Naive B cell (primary cell): ENCODE measurements at regions not wholly inside any gene's neighbourhood (a gene's known extent, or its start where the extent isn't known, plus 50 kb on each side); places are given as distances from the start of the nearest gene placed in this dataset.
A peak's percentile ranks its signal among the peaks of the same experiment; 100 is the strongest.

Experiments
- ATAC-seq, 2 donors: fragments of 150-1000 bp; cut with Tn5 transposase; 2 replicates each; pipeline ENCODE4 v1.10.0; 2021; ENCODE audit warnings: low read depth in 2 of 2, mild to moderate bottlenecking in 2 of 2, moderate library complexity in 2 of 2
- DNase-seq: peaks from one replicate; pipeline ENCODE4 v3.0.0; 2022
- H3K27ac Mint-ChIP-seq, 6 donors: one replicate each; pipeline ENCODE4 v1.8.0; 2020 to 2022; ENCODE audit warnings: mild to moderate bottlenecking in 6 of 6, mixed read lengths in 6 of 6, moderate library complexity in 5 of 6, inconsistent platforms in 2 of 6
- H3K27me3 Mint-ChIP-seq, 3 donors: one replicate each; pipeline ENCODE4 v1.8.0; 2021 to 2022; ENCODE audit warnings: mixed read lengths in 3 of 3, mild to moderate bottlenecking in 1 of 3
- H3K36me3 Mint-ChIP-seq, 2 donors: one replicate each; pipeline ENCODE4 v1.8.0; 2020 to 2022; ENCODE audit warnings: mixed read lengths in 2 of 2, inconsistent platforms in 1 of 2, mild to moderate bottlenecking in 1 of 2
- H3K4me1 Mint-ChIP-seq, 3 donors: one replicate each; pipeline ENCODE4 v1.8.0; 2020 to 2022; ENCODE audit warnings: mixed read lengths in 3 of 3, inconsistent platforms in 1 of 3, mild to moderate bottlenecking in 1 of 3, moderate library complexity in 1 of 3
- H3K4me3 Mint-ChIP-seq, 8 donors: one replicate each; pipeline ENCODE4 v1.8.0; 2020 to 2022; ENCODE audit warnings: mild to moderate bottlenecking in 8 of 8, mixed read lengths in 8 of 8, moderate library complexity in 8 of 8, inconsistent platforms in 2 of 8
- H3K9me3 Mint-ChIP-seq, 7 donors: one replicate each; pipeline ENCODE4 v1.8.0; 2020 to 2022; ENCODE audit warnings: mixed read lengths in 7 of 7, mild to moderate bottlenecking in 5 of 7, inconsistent platforms in 2 of 7, moderate library complexity in 1 of 7

DNA sequence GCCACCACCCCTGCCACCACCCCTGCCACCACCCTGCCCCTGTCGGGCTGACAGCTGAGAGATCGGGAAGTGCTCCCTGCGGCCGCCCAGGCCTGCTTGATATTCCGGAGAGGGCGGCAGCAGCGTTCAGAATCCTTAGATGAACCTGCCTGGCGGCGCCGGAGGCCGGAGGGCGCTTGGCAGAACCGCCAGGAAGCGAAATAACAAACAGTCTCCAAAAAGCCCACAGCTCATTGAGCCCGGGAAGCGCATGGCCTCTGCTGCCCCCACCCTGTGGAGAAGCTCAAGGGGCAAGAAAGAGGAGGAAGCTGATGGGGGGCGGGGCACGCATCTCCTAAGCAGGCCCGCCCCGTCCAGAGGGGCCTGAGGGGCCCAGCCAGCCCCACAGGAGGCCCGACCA lies 92.2 kb upstream of the MBOAT2 start:
- Mint-ChIP-seq H3K27ac (no peak overlapping the region), H3K4me3 (no peak overlapping the region), H3K4me1 (peaks cover 9 to 10% (median 10%) of the 10 kb centered on the region in 3 donors), H3K9me3 (no peaks in the 10 kb centered on the region), H3K36me3 (no peaks in the 10 kb centered on the region), H3K27me3 (peaks cover 19 to 39% (median 38%) of the 10 kb centered on the region in 3 donors)
- DNase-seq (no peak), ATAC-seq (no peak)

- H3K4me3 Mint-ChIP-seq = no peak overlapping the region
- no peak for DNase-seq
- H3K4me1 Mint-ChIP-seq = peaks cover 9 to 10% (median 10%) of the 10 kb centered on the region in 3 donors
- no peaks in the 10 kb centered on the region for H3K9me3 Mint-ChIP-seq
- no peaks in the 10 kb centered on the region for H3K36me3 Mint-ChIP-seq
- H3K27me3 Mint-ChIP-seq = peaks cover 19 to 39% (median 38%) of the 10 kb centered on the region in 3 donors
- ATAC-seq = no peak
- no peak overlapping the region for H3K27ac Mint-ChIP-seq
Observed at GRCh38 chr2:9095226-9095625, 91.7 kb upstream of the MBOAT2 start.

DNA sequence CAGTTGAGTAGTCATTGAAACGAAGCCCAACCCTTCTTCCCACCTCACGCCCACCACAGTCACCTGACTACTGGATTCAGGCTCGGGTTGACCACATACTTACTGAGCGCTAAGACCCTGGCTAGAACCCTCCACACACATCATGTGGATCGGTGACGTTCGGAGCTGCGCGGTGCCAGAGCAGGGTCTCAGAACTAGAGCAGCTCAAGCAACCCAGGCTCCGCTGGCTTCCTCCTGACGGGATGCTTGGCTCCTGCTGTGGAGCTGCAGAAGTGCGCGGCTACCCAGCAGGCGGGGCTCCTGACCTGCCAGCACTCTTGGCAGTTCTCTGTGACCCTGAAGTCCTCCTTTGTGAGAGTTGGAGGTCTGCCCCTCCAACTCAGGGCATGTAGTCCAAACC lies 90.6 kb upstream of the MBOAT2 start:
- DNase-seq (no peak), ATAC-seq (no peak)
- H3K4me1 Mint-ChIP-seq = peaks cover 8 to 10% (median 9%) of the 10 kb centered on the region in 3 donors
- H3K36me3 Mint-ChIP-seq = no peaks in the 10 kb centered on the region
- no peak overlapping the region for H3K27ac Mint-ChIP-seq
- H3K4me3 Mint-ChIP-seq = no peak overlapping the region
- no peaks in the 10 kb centered on the region for H3K9me3 Mint-ChIP-seq
- peaks cover 19 to 39% (median 35%) of the 10 kb centered on the region in 3 donors for H3K27me3 Mint-ChIP-seq

DNA sequence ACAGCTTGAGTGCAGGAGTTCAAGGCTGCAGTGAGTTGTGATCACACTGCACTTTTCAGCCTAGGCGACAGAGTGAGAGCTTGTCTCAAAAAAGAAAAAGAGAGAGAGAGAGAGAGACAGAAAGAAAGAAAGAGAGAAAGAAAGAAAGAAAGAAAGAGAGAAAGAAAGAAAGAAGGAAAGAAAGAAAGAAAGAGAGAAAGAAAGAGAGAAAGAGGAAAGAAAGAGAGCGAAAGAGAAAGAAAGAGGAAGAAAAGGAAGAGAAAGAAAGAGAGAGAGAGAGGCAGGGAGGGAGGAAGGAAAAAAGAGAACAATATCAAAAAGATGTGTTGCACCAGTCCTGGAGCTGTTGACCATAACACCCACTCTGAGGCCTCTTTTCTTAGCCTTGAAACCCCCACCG lies 89.8 kb upstream of the MBOAT2 start:
- Mint-ChIP-seq H3K27ac (peak overlapping the region in 1 of 6 donors; percentile 42), H3K4me3 (no peak overlapping the region), H3K27me3 (peaks cover 19 to 39% (median 34%) of the 10 kb centered on the region in 3 donors), H3K9me3 (no peaks in the 10 kb centered on the region), H3K4me1 (peaks cover 8 to 10% (median 9%) of the 10 kb centered on the region in 3 donors), H3K36me3 (no peaks in the 10 kb centered on the region)
- ATAC-seq = no peak
- no peak for DNase-seq

DNA sequence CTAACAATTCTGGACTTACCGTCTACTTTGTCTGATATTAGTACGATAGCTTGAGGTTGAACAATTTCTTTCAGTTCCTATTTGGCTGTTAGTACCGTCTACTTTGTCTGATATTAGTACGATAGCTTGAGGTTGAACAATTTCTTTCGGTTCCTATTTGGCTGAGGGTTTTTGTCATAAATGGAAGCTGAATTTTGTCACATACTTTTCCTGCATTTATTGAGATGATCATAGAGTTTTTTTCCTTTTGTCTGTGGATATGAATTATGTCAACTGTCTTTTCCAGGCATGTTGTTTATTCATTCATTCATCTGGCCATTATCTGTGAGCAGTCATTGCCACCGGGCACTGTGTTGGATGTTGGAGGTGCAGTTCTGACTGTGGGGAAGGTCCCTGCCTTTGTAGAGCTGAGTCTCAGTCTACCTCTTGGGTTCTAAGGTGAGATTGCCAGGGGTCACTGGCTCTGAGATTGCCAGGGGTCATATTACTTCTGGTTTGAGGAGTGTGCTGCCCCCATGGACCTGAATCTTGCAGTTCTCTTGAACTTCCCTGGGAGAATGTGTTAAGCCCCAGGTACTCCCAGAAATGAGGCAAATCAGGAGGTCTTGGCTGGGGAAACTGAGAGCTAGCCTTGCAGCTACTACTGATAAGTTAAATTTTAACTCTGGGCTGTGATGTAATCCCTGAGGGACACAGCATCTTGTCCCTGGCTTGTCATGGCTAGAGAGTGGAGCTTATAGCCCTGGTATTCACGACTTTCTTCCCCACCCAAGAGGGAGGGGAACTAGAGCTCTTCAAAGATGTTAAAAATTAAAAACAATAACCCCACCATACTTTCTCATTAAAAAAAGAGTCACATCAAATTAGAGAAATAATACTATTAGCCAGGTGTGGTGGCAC lies 89.1 kb upstream of the MBOAT2 start:
- DNase-seq (no peak), ATAC-seq (no peak)
- Mint-ChIP-seq H3K4me3 (no peak overlapping the region), H3K36me3 (no peaks in the 10 kb centered on the region), H3K9me3 (no peaks in the 10 kb centered on the region), H3K27me3 (peaks cover 18 to 39% (median 32%) of the 10 kb centered on the region in 3 donors), H3K27ac (peak overlapping the region in 1 of 6 donors; percentile 33), H3K4me1 (peaks cover 8 to 10% (median 9%) of the 10 kb centered on the region in 3 donors)

- Mint-ChIP-seq H3K9me3 (no peaks in the 10 kb centered on the region), H3K4me3 (no peak overlapping the region), H3K4me1 (peaks cover 8 to 10% (median 9%) of the 10 kb centered on the region in 3 donors), H3K36me3 (no peaks in the 10 kb centered on the region), H3K27ac (no peak overlapping the region), H3K27me3 (peaks cover 14 to 39% (median 26%) of the 10 kb centered on the region in 3 donors)
- ATAC-seq (no peak), DNase-seq (no peak)
Observed at GRCh38 chr2:9091811-9092210, 88.3 kb upstream of the MBOAT2 start.

- no peak overlapping the region for H3K4me3 Mint-ChIP-seq
- no peaks in the 10 kb centered on the region for H3K36me3 Mint-ChIP-seq
- ATAC-seq = no peak
- no peak overlapping the region for H3K27ac Mint-ChIP-seq
- no peaks in the 10 kb centered on the region for H3K9me3 Mint-ChIP-seq
- peaks cover 10 to 23% (median 17%) of the 10 kb centered on the region in 3 donors for H3K27me3 Mint-ChIP-seq
- no peak for DNase-seq
- peaks cover 4 to 10% (median 9%) of the 10 kb centered on the region in 3 donors for H3K4me1 Mint-ChIP-seq
Observed at GRCh38 chr2:9089831-9090230, 86.3 kb upstream of the MBOAT2 start.

- Mint-ChIP-seq H3K9me3 (peaks cover 2 to 7% (median 3%) of the 10 kb centered on the region in 7 donors), H3K4me1 (no peaks in the 10 kb centered on the region), H3K27ac (no peak overlapping the region), H3K4me3 (no peak overlapping the region), H3K36me3 (no peaks in the 10 kb centered on the region), H3K27me3 (peaks cover 0 to 7% (median 0%) of the 10 kb centered on the region in 3 donors)
- ATAC-seq (no peak), DNase-seq (no peak)
Observed at GRCh38 chr2:9087121-9087681, 83.7 kb upstream of the MBOAT2 start.

DNA sequence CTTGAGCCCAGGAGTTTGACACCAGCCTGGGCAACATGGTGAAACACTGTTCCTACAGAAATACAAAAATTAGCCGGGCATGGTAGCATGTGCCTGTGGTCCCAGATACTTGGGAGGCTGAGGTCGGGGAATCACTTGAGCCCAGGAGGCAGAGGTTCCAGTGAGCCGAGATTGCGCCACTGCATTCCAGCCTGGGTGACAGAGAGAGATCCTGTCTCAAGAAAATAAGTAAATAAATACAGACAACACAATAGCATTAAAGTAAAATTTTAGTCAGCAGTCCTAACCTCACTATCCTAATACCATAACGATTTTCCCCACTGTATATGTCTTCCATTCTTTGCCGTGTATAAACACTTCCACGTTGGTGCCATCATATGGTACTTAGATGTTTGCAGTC lies 83.0 kb upstream of the MBOAT2 start:
- Mint-ChIP-seq H3K9me3 (peaks cover 6 to 14% (median 8%) of the 10 kb centered on the region in 7 donors), H3K4me1 (no peaks in the 10 kb centered on the region), H3K36me3 (peaks cover 0 to 1% of the 10 kb centered on the region in 2 donors), H3K27me3 (peaks cover 0 to 12% (median 0%) of the 10 kb centered on the region in 3 donors), H3K27ac (no peak overlapping the region), H3K4me3 (no peak overlapping the region)
- no peak for DNase-seq
- no peak for ATAC-seq

DNA sequence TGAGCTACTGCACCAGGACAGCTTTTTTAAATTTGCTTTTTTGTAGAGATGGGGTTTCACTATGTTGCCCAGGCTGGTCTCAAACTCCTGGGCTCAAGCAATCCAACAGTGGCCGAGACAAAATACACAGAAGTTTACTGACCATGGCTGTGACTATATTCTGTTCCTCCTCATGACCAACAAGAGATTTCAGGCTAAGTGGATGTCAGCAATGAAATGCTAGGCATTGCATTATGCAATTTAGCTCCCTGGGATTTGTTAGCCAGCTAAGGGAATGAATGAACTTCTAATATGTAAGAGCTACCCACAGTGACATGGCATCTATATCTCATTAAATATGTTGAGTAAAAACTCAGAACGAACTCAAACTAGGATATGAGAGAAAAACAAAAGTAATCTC lies 81.9 kb upstream of the MBOAT2 start:
- DNase-seq = no peak
- H3K4me1 Mint-ChIP-seq = no peaks in the 10 kb centered on the region
- no peak overlapping the region for H3K4me3 Mint-ChIP-seq
- H3K27me3 Mint-ChIP-seq = peaks cover 0 to 13% (median 0%) of the 10 kb centered on the region in 3 donors
- ATAC-seq = no peak
- H3K27ac Mint-ChIP-seq = no peak overlapping the region
- H3K36me3 Mint-ChIP-seq = peaks cover 0 to 3% of the 10 kb centered on the region in 2 donors
- peaks cover 7 to 25% (median 12%) of the 10 kb centered on the region in 7 donors for H3K9me3 Mint-ChIP-seq

GRCh38 chr2:9083287-9083686 lies 79.8 kb upstream of the MBOAT2 start:
- no peak overlapping the region for H3K4me3 Mint-ChIP-seq
- H3K27me3 Mint-ChIP-seq = peaks cover 0 to 17% (median 0%) of the 10 kb centered on the region in 3 donors
- H3K4me1 Mint-ChIP-seq = no peaks in the 10 kb centered on the region
- peaks cover 7 to 28% (median 15%) of the 10 kb centered on the region in 7 donors for H3K9me3 Mint-ChIP-seq
- ATAC-seq (no peak), DNase-seq (no peak)
- H3K27ac Mint-ChIP-seq = peak overlapping the region in 1 of 6 donors; percentile 73
- peaks cover 0 to 3% of the 10 kb centered on the region in 2 donors for H3K36me3 Mint-ChIP-seq

DNA sequence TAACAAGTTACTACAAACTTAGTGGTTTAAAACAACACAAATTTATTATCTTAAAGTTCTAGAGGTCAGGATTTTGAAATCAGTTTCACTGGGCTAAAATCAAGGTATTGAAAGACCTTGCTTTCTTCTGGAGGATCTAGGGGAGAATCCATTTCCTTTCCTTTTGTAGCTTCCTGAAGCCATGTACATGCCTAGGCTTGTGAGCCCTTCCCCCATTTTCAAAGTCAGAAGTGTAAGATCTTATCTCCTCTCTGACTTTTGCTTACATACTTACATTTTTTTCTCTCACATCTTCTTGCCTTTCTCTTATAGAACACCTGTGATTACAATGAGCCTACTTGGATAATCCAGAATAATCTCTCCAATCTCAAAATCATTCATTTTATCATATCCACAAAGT lies 78.7 kb upstream of the MBOAT2 start:
- DNase-seq (no peak), ATAC-seq (no peak)
- H3K27me3 Mint-ChIP-seq = peaks cover 0 to 19% (median 0%) of the 10 kb centered on the region in 3 donors
- H3K4me1 Mint-ChIP-seq = no peaks in the 10 kb centered on the region
- no peak overlapping the region for H3K27ac Mint-ChIP-seq
- peaks cover 7 to 28% (median 15%) of the 10 kb centered on the region in 7 donors for H3K9me3 Mint-ChIP-seq
- H3K36me3 Mint-ChIP-seq = peaks cover 0 to 3% of the 10 kb centered on the region in 2 donors
- H3K4me3 Mint-ChIP-seq = no peak overlapping the region

GRCh38 chr2:9081750-9082149 lies 78.3 kb upstream of the MBOAT2 start:
- no peak for DNase-seq
- no peak overlapping the region for H3K4me3 Mint-ChIP-seq
- H3K36me3 Mint-ChIP-seq = peaks cover 0 to 3% of the 10 kb centered on the region in 2 donors
- peaks cover 7 to 28% (median 15%) of the 10 kb centered on the region in 7 donors for H3K9me3 Mint-ChIP-seq
- peak overlapping the region in 1 of 6 donors; percentile 24 for H3K27ac Mint-ChIP-seq
- H3K4me1 Mint-ChIP-seq = no peaks in the 10 kb centered on the region
- no peak for ATAC-seq
- H3K27me3 Mint-ChIP-seq = peaks cover 0 to 19% (median 0%) of the 10 kb centered on the region in 3 donors

- no peak overlapping the region for H3K4me3 Mint-ChIP-seq
- no peak for ATAC-seq
- H3K9me3 Mint-ChIP-seq = peaks cover 7 to 28% (median 15%) of the 10 kb centered on the region in 7 donors
- no peaks in the 10 kb centered on the region for H3K4me1 Mint-ChIP-seq
- no peak for DNase-seq
- peaks cover 0 to 3% of the 10 kb centered on the region in 2 donors for H3K36me3 Mint-ChIP-seq
- no peak overlapping the region for H3K27ac Mint-ChIP-seq
- peaks cover 0 to 15% (median 0%) of the 10 kb centered on the region in 3 donors for H3K27me3 Mint-ChIP-seq
Observed at GRCh38 chr2:9078405-9078804, 74.9 kb upstream of the MBOAT2 start.
